ENCODE measurements at regions not wholly inside any gene's neighbourhood (a gene's known extent, or its start where the extent isn't known, plus 50 kb on each side); places are given as distances from the start of the nearest gene placed in this dataset.

GRCh38 chr1:219498666-219499065 is 114.2 kb downstream of the ZC3H11B start:
- TF ChIP-seq CTCF (IDR thresholded peaks at IDR 0.05; ENCODE audit: borderline replicate concordance, extremely low read depth, low read length, poor library complexity, severe bottlenecking), result no peak
- TF ChIP-seq EZH2 (IDR thresholded peaks at IDR 0.05; ENCODE audit: borderline replicate concordance, low read depth, low read length, severe bottlenecking), result no peak

Measured in DND-41 (cell line).